IgD-negative memory B cell (primary cell): ENCODE measurements at regions not wholly inside any gene's neighbourhood (a gene's known extent, or its start where the extent isn't known, plus 50 kb on each side); places are given as distances from the start of the nearest gene placed in this dataset.
"Not testable (repeated sequence)": the region's sequence is repeated elsewhere in the genome, so short reads cannot be mapped to it uniquely, and the experiment has no call there.

Experiments
- H3K27ac Mint-ChIP-seq, 3 donors: one replicate each; pipeline ENCODE4 v1.8.0; 2020 to 2022; ENCODE audit warnings: mild to moderate bottlenecking in 3 of 3, mixed read lengths in 3 of 3, moderate library complexity in 1 of 3
- H3K27me3 Mint-ChIP-seq: one replicate; pipeline ENCODE4 v1.8.0; 2021; ENCODE audit warnings: mixed read lengths
- H3K36me3 Mint-ChIP-seq: one replicate; pipeline ENCODE4 v1.8.0; 2020; ENCODE audit warnings: mild to moderate bottlenecking, mixed read lengths
- H3K4me1 Mint-ChIP-seq, 3 donors: one replicate each; pipeline ENCODE4 v1.8.0; 2020 to 2022; ENCODE audit warnings: mixed read lengths in 3 of 3, mild to moderate bottlenecking in 1 of 3
- H3K4me3 Mint-ChIP-seq, 4 donors: one replicate each; pipeline ENCODE4 v1.8.0; 2020 to 2022; ENCODE audit warnings: mild to moderate bottlenecking in 4 of 4, mixed read lengths in 4 of 4, moderate library complexity in 3 of 4
- H3K9me3 Mint-ChIP-seq, 3 donors: one replicate each; pipeline ENCODE4 v1.8.0; 2020 to 2021; ENCODE audit warnings: mixed read lengths in 3 of 3, mild to moderate bottlenecking in 1 of 3

DNA sequence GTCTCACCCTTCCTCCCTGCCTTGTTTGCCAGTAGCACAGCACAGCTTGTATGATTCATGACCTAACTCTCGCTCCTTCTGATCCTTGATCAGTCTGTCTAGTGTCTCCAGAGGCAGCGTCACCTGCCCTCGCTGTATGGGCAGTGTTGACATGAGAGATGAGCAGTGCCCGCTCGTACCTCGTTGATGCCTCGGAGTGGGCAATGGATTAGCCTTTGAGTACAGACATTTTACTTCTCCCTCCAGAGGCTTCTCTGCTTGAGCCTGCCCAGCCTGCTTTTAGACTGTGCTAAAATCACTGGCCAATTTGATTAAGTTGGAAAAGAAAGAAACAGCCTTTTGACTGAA lies 569.0 kb downstream of the NTRK3 start:
- H3K4me1 Mint-ChIP-seq, result peaks cover 0 to 2% (median 0%) of the 10 kb centered on the region in 3 donors
- no peaks in the 10 kb centered on the region for H3K36me3 Mint-ChIP-seq
- peaks cover 2 to 11% (median 3%) of the 10 kb centered on the region in 3 donors for H3K9me3 Mint-ChIP-seq
- H3K27ac Mint-ChIP-seq, result no peak overlapping the region
- no peak overlapping the region for H3K4me3 Mint-ChIP-seq
- H3K27me3 Mint-ChIP-seq, result no peaks in the 10 kb centered on the region

DNA sequence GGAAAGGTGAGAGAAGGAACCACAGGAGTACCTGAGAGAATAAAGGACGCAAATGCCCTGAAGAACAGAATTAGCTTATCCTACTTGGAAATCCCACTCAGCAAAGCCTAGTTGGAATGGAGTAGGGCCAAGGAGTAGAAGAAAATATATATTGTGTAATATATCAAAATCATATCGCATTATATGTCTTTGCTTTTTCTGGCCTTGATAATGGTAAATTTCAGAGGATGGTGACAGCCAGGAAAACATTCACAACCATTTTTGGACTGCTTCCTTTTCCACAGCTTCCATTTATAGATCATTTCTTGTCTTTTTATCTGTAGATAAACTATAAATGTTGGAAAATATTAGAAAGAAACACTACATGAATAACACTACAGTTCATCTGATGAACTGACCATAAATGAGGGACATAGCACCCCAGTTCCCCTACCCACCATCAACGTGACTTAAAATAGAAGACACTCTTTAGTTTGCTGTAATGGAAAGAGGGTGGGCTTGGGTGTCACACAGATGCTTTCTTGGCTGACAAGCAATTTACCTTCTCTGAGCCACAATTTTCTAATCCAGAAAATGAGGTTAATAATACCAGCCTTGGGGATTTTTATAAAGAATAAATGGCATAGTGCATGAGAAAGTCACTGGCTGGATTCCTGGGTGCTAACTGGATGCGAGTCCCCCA lies 569.6 kb downstream of the NTRK3 start:
- no peak overlapping the region for H3K4me3 Mint-ChIP-seq
- H3K4me1 Mint-ChIP-seq, result peaks cover 0 to 4% (median 0%) of the 10 kb centered on the region in 3 donors

DNA sequence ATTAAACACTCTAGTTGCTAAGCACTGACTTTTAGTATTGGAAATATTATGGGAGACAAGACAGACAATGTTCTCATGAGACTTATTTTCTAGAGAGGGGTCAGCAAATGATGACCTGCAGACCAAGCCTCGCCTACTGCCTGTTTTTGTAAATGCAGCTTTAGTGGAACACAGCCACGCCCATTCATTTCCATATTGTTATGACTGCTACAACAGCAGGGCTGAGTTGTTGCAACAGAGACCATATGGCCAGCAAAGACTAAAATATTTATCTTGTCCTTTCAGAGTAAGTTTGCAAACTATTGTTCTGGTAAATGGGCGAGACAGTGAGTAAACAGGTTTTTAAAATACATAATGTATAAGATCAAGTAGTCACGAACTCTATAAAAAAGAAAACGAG lies 570.2 kb downstream of the NTRK3 start:
- Mint-ChIP-seq H3K36me3 (no peaks in the 10 kb centered on the region), H3K9me3 (peaks cover 0 to 8% (median 0%) of the 10 kb centered on the region in 3 donors), H3K27ac (no peak overlapping the region), H3K27me3 (no peaks in the 10 kb centered on the region), H3K4me1 (peaks cover 0 to 7% (median 2%) of the 10 kb centered on the region in 3 donors), H3K4me3 (no peak overlapping the region)

More for the DNA sequence above, 569.6 kb downstream of the NTRK3 start:
- H3K9me3 Mint-ChIP-seq, result peaks cover 0 to 10% (median under 1%) of the 10 kb centered on the region in 3 donors
- no peaks in the 10 kb centered on the region for H3K27me3 Mint-ChIP-seq
- H3K27ac Mint-ChIP-seq, result no peak overlapping the region
- H3K36me3 Mint-ChIP-seq, result no peaks in the 10 kb centered on the region

DNA sequence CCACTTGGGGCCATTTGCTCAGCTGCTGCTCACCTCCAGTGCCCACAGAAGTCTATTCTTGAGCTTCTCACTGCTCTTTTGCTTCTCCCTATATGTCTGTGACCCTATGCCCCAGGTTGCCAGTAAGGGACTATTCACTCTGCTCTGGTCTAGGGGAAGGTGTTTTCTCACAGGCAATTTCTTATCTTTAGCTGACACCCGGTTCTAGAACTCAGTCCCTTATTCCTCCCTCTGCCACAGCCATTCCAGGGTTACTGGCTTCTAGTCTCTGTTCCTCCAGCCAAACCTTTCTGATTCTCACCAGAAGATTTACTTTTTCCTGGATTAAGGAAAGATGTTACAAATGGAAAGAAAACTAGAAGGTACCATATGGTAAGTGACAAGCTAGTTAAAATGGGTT lies 574.0 kb downstream of the NTRK3 start:
- Mint-ChIP-seq H3K36me3 (no peaks in the 10 kb centered on the region), H3K27me3 (no peaks in the 10 kb centered on the region), H3K4me1 (peaks cover 0 to 10% (median 3%) of the 10 kb centered on the region in 3 donors), H3K27ac (no peak overlapping the region), H3K4me3 (no peak overlapping the region), H3K9me3 (peaks cover 0 to 15% (median 4%) of the 10 kb centered on the region in 3 donors)

GRCh38 chr15:87681104-87681503 lies 575.4 kb downstream of the NTRK3 start:
- no peak overlapping the region for H3K27ac Mint-ChIP-seq
- H3K4me3 Mint-ChIP-seq, result no peak overlapping the region
- peaks cover 0 to 10% (median 3%) of the 10 kb centered on the region in 3 donors for H3K4me1 Mint-ChIP-seq
- no peaks in the 10 kb centered on the region for H3K27me3 Mint-ChIP-seq
- H3K9me3 Mint-ChIP-seq, result peaks cover 3 to 20% (median 8%) of the 10 kb centered on the region in 3 donors
- no peaks in the 10 kb centered on the region for H3K36me3 Mint-ChIP-seq

- H3K36me3 Mint-ChIP-seq, result no peaks in the 10 kb centered on the region
- no peaks in the 10 kb centered on the region for H3K27me3 Mint-ChIP-seq
- H3K4me1 Mint-ChIP-seq, result peaks cover 0 to 10% (median 3%) of the 10 kb centered on the region in 3 donors
- no peak overlapping the region for H3K4me3 Mint-ChIP-seq
- H3K27ac Mint-ChIP-seq, result no peak overlapping the region
- peaks cover 8 to 20% (median 8%) of the 10 kb centered on the region in 3 donors for H3K9me3 Mint-ChIP-seq
Observed at GRCh38 chr15:87680208-87680607, 576.3 kb downstream of the NTRK3 start.

DNA sequence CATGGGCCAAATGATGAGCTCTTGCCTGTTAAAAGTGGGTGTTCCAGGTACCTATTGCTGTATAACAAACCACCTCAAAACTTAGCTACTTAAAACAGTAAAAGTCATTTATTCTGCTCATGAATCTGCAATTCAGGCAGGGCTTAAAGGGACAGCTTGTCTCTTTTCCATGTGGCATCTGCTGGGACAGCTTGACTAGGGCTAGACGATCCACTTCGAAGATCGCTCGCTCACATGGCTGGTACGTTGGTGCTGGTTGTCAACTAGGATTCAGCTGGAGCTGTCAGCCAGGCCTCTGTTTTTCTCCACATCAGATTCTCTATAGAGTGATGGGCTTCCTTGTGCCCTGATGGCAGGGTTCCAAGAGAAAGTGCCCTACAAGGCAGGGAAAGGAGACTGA lies 581.3 kb downstream of the NTRK3 start:
- peaks cover 0 to 2% (median 0%) of the 10 kb centered on the region in 3 donors for H3K4me1 Mint-ChIP-seq

DNA sequence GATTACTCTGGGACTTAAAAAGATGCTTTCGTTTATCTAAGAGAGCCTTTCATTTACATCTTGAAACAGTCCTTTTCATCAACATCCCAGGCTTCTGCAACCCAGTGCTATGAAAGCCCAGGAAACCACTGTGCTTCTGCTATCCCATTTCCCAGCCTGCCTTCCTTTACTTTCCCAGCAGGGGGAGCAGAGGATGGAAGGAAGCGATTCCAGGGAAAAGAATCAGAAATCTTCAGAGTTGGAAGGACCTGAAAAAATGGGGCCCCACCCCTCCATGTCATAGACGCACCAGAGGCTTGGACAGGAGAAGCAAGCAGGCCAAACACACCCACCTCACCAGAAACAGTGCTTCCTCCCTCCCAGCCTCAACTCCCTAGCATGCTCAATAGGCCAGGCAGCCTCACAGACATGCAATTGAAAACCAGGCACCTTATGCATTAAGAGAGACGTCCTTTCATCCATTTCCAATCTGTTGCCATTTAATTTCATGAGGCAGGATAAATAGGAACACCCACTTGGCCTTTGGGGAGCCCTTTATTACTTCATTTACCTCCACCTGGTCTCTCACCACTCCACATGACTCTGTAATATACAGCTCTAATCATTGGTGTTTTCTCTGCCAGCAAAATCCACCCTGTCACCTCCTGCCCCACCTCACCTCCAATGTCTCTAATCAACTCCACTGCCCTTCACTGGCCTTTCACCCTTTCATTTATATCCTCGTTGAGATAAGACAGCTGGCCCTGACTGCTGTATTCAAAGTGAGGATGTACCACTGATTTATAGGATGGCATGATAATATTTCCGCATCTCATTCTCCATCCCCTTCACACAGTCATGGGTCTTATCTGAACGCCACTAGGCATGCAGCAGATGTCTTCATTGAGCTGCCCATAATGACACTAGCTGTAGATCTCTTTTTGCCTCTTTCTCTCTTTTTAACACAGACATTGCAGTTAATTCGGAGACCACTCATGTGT lies 583.9 kb downstream of the NTRK3 start:
- Mint-ChIP-seq H3K4me3 (no peak overlapping the region), H3K4me1 (no peaks in the 10 kb centered on the region), H3K9me3 (peaks cover 9 to 17% (median 14%) of the 10 kb centered on the region in 3 donors), H3K27me3 (peaks cover 2% of the 10 kb centered on the region), H3K27ac (no peak overlapping the region), H3K36me3 (no peaks in the 10 kb centered on the region)

More for the DNA sequence above, 581.3 kb downstream of the NTRK3 start:
- H3K36me3 Mint-ChIP-seq, result no peaks in the 10 kb centered on the region
- no peak overlapping the region for H3K4me3 Mint-ChIP-seq
- peaks cover 2% of the 10 kb centered on the region for H3K27me3 Mint-ChIP-seq
- H3K9me3 Mint-ChIP-seq, result peaks cover 8 to 14% (median 13%) of the 10 kb centered on the region in 3 donors
- H3K27ac Mint-ChIP-seq, result no peak overlapping the region

DNA sequence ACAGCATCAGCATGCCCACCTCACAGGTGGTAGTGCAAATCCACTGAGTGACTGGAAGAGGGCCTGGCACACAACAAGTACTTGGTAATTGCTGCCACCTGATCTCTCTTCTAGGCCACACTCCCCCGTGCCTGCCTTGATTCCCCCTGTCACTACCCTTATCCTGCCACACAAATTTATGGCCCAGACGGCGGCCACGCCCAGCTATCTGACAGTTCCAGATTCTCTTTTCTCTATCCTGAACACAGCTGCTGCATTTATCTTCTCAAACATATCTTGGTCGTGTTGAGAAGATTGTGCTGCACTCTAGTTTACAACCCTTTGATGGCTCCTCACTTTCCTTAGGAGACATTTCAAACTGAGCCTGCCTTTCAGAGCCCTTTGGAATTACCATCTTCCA lies 585.2 kb downstream of the NTRK3 start:
- no peaks in the 10 kb centered on the region for H3K36me3 Mint-ChIP-seq
- H3K9me3 Mint-ChIP-seq, result peaks cover 5 to 14% (median 7%) of the 10 kb centered on the region in 3 donors
- H3K4me3 Mint-ChIP-seq, result no peak overlapping the region
- H3K27me3 Mint-ChIP-seq, result peaks cover 2% of the 10 kb centered on the region
- H3K4me1 Mint-ChIP-seq, result no peaks in the 10 kb centered on the region
- peak overlapping the region in 1 of 3 donors; percentile 57 for H3K27ac Mint-ChIP-seq

- Mint-ChIP-seq H3K4me3 (no peak overlapping the region), H3K36me3 (no peaks in the 10 kb centered on the region), H3K27ac (no peak overlapping the region), H3K4me1 (no peaks in the 10 kb centered on the region), H3K9me3 (peaks cover 5 to 9% (median 7%) of the 10 kb centered on the region in 3 donors), H3K27me3 (peaks cover 2% of the 10 kb centered on the region)
Observed at GRCh38 chr15:87669846-87670245, 586.7 kb downstream of the NTRK3 start.

DNA sequence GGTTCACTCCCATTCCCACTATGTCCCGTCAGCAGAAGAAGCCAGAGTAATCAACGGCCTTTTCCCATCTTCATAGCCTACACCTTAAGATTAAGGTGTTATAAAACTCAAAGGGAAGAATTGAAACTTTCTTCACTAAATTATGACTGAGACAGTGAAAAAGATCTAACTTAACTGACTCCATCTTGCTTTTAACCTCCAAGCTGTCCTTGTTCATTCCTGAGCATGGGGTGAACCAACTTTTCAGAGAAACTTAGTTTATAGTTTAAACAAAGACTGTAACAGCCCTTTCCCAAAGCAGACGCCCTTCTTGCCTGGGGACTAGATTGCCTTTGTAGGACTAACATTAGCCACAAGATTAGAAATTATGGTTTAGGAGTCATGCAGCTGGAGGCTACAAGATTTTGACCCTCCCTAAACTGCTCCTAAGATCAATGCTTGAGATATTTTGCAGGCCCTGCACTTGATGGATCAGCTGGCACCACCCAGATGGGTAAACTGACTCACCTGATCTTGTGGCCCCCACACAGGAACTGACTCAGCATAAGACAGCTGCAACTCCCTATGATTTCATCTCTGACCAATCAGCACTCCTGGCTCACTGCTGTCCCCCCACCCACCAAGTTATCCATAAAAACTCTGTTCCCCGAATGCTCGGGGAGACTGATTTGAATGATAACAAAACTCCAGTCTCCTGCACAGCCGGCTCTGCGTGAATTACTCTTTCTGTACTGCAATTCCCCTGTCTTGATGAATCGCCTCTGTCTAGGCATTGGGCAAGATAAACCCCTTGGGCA lies 587.6 kb downstream of the NTRK3 start:
- not testable (repeated sequence) for H3K36me3 Mint-ChIP-seq

DNA sequence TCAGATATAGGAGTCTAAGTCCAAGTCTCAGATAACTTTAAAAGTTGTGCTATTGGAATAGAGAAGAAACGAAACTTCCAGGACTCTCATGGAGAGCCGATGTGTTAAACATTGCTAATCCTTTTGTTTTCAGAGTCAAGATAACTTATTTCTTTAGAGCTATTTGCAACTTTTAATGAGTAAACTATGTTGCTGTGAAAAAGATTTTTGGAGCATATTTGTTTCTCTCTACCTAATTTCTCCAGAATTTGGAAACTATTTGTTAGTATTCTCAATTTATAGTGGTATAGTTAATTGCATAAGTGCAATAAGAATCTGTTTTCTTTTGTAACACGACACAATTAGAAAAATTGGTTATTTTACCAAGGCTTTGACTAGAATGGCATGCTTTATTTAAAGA lies 588.9 kb downstream of the NTRK3 start:
- H3K9me3 Mint-ChIP-seq, result peaks cover 4 to 8% (median 7%) of the 10 kb centered on the region in 3 donors
- H3K27ac Mint-ChIP-seq, result no peak overlapping the region
- no peaks in the 10 kb centered on the region for H3K36me3 Mint-ChIP-seq
- peaks cover 4% of the 10 kb centered on the region for H3K27me3 Mint-ChIP-seq
- no peaks in the 10 kb centered on the region for H3K4me1 Mint-ChIP-seq
- H3K4me3 Mint-ChIP-seq, result no peak overlapping the region

More for the DNA sequence above, 587.6 kb downstream of the NTRK3 start:
- H3K27me3 Mint-ChIP-seq, H3K9me3 Mint-ChIP-seq, H3K27ac Mint-ChIP-seq, H3K4me3 Mint-ChIP-seq, H3K4me1 Mint-ChIP-seq: not testable (repeated sequence)

- H3K4me3 Mint-ChIP-seq, result no peak overlapping the region
- H3K4me1 Mint-ChIP-seq, result peaks cover 0 to 6% (median 0%) of the 10 kb centered on the region in 3 donors
- no peaks in the 10 kb centered on the region for H3K36me3 Mint-ChIP-seq
- peaks cover 0 to 6% (median 0%) of the 10 kb centered on the region in 3 donors for H3K9me3 Mint-ChIP-seq
- no peak overlapping the region for H3K27ac Mint-ChIP-seq
- H3K27me3 Mint-ChIP-seq, result peaks cover 4% of the 10 kb centered on the region
Observed at GRCh38 chr15:87662575-87662974, 594.0 kb downstream of the NTRK3 start.

- Mint-ChIP-seq H3K4me3 (no peak overlapping the region), H3K4me1 (peaks cover 0 to 6% (median 0%) of the 10 kb centered on the region in 3 donors), H3K27ac (no peak overlapping the region), H3K9me3 (peaks cover 0 to 6% (median 0%) of the 10 kb centered on the region in 3 donors), H3K27me3 (peaks cover 4% of the 10 kb centered on the region), H3K36me3 (no peaks in the 10 kb centered on the region)
Observed at GRCh38 chr15:87661454-87662355, 594.8 kb downstream of the NTRK3 start.
